GM10266 (cell line): ENCODE measurements at regions not wholly inside any gene's neighbourhood (a gene's known extent, or its start where the extent isn't known, plus 50 kb on each side); places are given as distances from the start of the nearest gene placed in this dataset.

Experiments
- DNase-seq: peaks from one replicate; pipeline ENCODE4 v3.0.0; 2012; ENCODE audit errors: extremely low spot score
- CTCF ChIP-seq: IDR thresholded peaks from 2 replicates; pipeline ENCODE4 v1.5.1; 2012; ENCODE audit warnings: mild to moderate bottlenecking, low read depth; ENCODE audit not compliant: control insufficient read depth, insufficient read depth; ENCODE audit errors: missing control alignments

- no peak for TF ChIP-seq CTCF
- DNase-seq, result no peak
These were observed 554.4 kb downstream of the INHBA start for GRCh38 chr7:41148521-41148951.

GRCh38 chr7:41147606-41148485 is 555.0 kb downstream of the INHBA start:
- no peak for DNase-seq
- TF ChIP-seq CTCF, result no peak

- DNase-seq, result no peak
These were observed 556.5 kb downstream of the INHBA start for GRCh38 chr7:41146429-41146828.

GRCh38 chr7:41145656-41146055 is 557.2 kb downstream of the INHBA start:
- no peak for DNase-seq
- TF ChIP-seq CTCF, result no peak

More at GRCh38 chr7:41146429-41146828, 556.5 kb downstream of the INHBA start:
- no peak for TF ChIP-seq CTCF

DNA sequence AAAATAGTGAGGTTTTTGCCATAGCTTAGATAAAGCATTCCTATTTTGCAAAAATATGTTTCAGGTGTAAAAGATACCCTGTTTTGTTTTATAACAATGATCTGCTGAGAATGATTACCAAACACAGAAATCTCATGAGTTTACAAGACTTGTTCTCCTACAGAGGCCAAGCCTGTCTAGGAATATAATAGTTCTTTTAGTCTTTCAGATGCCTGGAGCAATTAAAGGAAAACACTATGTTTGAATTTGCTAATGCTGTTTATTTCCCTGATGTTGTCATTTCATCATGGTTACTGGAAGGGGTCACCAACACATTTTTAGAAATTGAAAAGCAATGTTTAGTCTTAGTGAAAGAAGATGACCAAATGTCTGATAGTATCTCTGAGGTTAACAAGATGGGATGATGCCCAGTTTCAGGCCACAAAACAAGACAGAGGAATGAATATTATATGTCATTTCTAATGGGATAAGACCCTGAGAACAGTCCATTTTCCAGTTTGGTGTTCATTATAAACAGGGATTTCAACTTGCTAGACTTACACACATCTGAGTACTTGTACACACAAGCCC is 559.9 kb downstream of the INHBA start:
- TF ChIP-seq CTCF, result no peak
- DNase-seq, result no peak

GRCh38 chr7:41139789-41140188 is 563.1 kb downstream of the INHBA start:
- no peak for TF ChIP-seq CTCF
- DNase-seq, result no peak

DNA sequence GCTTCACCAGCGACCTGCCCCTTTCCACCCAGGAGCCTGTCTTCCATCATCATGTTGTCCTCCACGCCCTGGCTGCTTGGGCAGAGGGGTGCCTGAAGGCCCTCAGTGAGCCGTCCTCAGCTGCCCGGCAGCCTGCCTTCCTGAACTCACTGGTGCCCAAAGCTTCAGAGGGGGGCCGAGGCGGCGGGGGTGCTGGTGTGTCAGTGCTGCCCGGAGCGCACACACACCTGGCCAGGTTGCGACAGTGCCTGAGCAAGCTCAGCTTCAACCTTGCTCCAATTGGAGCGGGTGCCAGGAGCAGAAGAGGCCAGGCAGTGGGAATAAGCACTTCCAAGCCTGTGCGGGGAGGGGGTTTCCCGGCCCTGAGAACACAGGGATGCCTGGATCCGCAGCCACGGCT is 566.3 kb downstream of the INHBA start:
- DNase-seq, result no peak

More for the DNA sequence above, 566.3 kb downstream of the INHBA start:
- TF ChIP-seq CTCF, result no peak
